Activated naive CD4-positive, alpha-beta T cell treated with anti-CD3 and anti-CD28 coated beads for 36 hours (primary cell): ENCODE measurements at regions not wholly inside any gene's neighbourhood (a gene's known extent, or its start where the extent isn't known, plus 50 kb on each side); places are given as distances from the start of the nearest gene placed in this dataset.
"Not testable (repeated sequence)": the region's sequence is repeated elsewhere in the genome, so short reads cannot be mapped to it uniquely, and the experiment has no call there.

ENCODE experiments used
- CTCF ChIA-PET: fragments of 350-600 bp; sonication (Branson Sonifier 250); formaldehyde crosslinking; loops from one replicate; lab custom pipeline; 2021; ENCODE audit warnings: antibody characterized with exemption; lab: Charles Lee
- DNase-seq: peaks from one replicate; pipeline ENCODE4 v3.0.0-alpha.2; 2020
- H3K27ac Mint-ChIP-seq: one replicate; pipeline ENCODE4 v1.8.0; 2021; ENCODE audit warnings: mild to moderate bottlenecking, mixed read lengths
- H3K27me3 Mint-ChIP-seq: one replicate; pipeline ENCODE4 v1.8.0; 2021; ENCODE audit warnings: low read depth, mixed read lengths
- H3K36me3 Mint-ChIP-seq: one replicate; pipeline ENCODE4 v1.8.0; 2021; ENCODE audit warnings: low read depth, mixed read lengths
- H3K4me1 Mint-ChIP-seq: one replicate; pipeline ENCODE4 v1.8.0; 2021; ENCODE audit warnings: low read depth, mixed read lengths
- H3K4me3 Mint-ChIP-seq: one replicate; pipeline ENCODE4 v1.8.0; 2021; ENCODE audit warnings: mild to moderate bottlenecking, moderate library complexity, mixed read lengths
- H3K9me3 Mint-ChIP-seq: one replicate; pipeline ENCODE4 v1.8.0; 2021; ENCODE audit warnings: mixed read lengths
- intact Hi-C: fragments of 100-400 bp; cut with micrococcal nuclease; formaldehyde crosslinking; loops from one replicate; pipeline ENCODE4 v1.15.1; 2023

GRCh38 chr18:64752707-64753106 lies 603.8 kb upstream of the LINC00305 start:
- Mint-ChIP-seq H3K27me3 (no peaks in the 10 kb centered on the region), H3K4me1 (no peaks in the 10 kb centered on the region), H3K27ac (no peak overlapping the region), H3K4me3 (no peak overlapping the region), H3K9me3 (no peaks in the 10 kb centered on the region), H3K36me3 (no peaks in the 10 kb centered on the region)
- intact Hi-C loops = loop anchor here (10.0 kb wide), 1 partner anchor 58 kb away; no protein-coding TSS in a partner anchor
- DNase-seq = no peak
- CTCF ChIA-PET = no interaction called here

DNA sequence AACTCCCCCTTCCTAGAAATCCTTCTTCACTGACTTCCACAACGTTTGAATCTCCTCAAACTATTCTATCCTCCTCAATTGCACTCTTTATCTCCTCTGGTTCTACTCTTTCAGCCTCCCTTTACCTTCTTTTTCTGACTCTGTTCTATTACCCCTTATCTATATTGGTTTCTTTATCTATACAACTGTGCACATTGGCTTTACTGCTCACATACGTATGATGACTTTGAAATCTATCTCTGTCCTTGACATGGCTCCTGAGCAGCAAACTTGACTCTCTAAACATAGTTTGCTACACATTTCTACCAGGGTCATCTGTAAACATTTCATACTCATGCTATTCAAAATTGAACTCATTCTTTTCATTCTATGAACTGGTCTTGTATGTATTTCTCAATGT lies 601.0 kb upstream of the LINC00305 start:
- Mint-ChIP-seq H3K27ac (no peak overlapping the region), H3K4me1 (no peaks in the 10 kb centered on the region), H3K9me3 (no peaks in the 10 kb centered on the region), H3K36me3 (no peaks in the 10 kb centered on the region), H3K27me3 (no peaks in the 10 kb centered on the region), H3K4me3 (no peak overlapping the region)
- CTCF ChIA-PET = no interaction called here
- intact Hi-C loops = loop anchor here (10.0 kb wide), 1 partner anchor 55 kb away; no protein-coding TSS in a partner anchor
- DNase-seq = no peak

DNA sequence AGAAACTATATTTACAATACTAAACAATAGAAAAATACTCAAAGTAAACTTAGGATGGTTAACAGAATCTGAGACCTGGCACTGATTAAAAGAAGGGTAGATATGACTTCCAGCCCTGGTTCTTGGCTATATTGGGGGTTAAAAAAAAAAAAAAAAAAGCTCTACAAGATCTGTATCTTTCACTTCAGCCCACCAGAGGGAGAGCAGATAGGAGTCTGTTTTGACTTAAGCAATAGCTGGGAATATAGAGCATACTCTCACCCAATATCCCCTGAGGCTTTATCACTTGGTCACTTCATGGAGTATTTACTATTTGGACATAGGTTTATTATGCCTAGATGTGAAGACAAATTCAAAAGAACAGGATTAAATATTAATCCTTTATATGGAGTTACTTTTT lies 598.9 kb upstream of the LINC00305 start:
- CTCF ChIA-PET = no interaction called here
- Mint-ChIP-seq H3K27ac (no peak overlapping the region), H3K9me3 (peaks cover 1% of the 10 kb centered on the region), H3K4me3 (no peak overlapping the region), H3K4me1 (no peaks in the 10 kb centered on the region), H3K36me3 (no peaks in the 10 kb centered on the region), H3K27me3 (no peaks in the 10 kb centered on the region)
- no peak for DNase-seq
- intact Hi-C loops = no loop called here

GRCh38 chr18:64742898-64743297 lies 594.0 kb upstream of the LINC00305 start:
- Mint-ChIP-seq H3K4me3 (no peak overlapping the region), H3K36me3 (no peaks in the 10 kb centered on the region), H3K9me3 (peaks cover 1% of the 10 kb centered on the region), H3K27ac (no peak overlapping the region), H3K4me1 (no peaks in the 10 kb centered on the region), H3K27me3 (no peaks in the 10 kb centered on the region)
- CTCF ChIA-PET = no interaction called here
- intact Hi-C loops = no loop called here
- DNase-seq = no peak

DNA sequence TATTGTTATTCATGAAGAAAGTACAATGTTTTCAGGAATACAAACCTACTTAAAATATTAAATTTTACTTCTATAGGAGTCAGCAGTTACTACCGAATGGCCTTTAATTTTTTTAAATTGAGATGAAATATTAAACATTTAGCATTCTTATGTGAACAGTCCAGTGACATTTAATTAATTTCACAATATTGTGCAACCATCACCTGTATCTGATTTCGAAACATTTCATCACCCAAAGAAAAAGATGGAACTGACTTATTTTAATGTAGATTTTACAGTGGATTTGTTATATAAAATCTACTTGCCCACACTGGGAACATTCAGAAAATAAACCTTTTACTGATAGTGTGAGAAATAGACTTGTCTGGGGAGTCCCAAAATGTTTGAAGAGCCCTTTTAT lies 585.2 kb upstream of the LINC00305 start:
- Mint-ChIP-seq H3K4me1 (no peaks in the 10 kb centered on the region), H3K9me3 (peaks cover 4% of the 10 kb centered on the region), H3K4me3 (no peak overlapping the region), H3K27ac (no peak overlapping the region), H3K27me3 (no peaks in the 10 kb centered on the region), H3K36me3 (no peaks in the 10 kb centered on the region)
- CTCF ChIA-PET = no interaction called here
- intact Hi-C loops = no loop called here
- DNase-seq = no peak

DNA sequence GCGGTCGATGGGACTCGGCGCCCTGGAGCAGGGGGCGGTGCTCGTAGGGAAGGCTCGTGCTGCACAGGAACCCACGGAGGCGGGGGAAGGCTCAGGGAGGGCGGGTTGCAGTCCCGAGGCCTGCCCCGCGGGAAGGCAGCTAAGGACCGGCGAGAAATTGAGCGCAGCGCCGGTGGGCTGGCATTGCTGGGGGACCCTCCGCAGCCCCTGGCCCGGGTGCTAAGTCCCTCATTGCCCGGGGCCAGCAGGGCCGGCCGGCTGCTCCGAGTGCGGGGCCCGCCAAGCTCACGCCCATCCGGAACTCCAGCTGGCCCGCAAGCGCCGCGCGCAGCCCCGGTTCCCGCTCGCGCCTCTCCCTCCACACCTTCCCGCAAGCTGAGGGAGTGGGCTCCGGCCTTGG lies 576.8 kb upstream of the LINC00305 start:
- H3K4me3 Mint-ChIP-seq, CTCF ChIA-PET: not testable (repeated sequence)

DNA sequence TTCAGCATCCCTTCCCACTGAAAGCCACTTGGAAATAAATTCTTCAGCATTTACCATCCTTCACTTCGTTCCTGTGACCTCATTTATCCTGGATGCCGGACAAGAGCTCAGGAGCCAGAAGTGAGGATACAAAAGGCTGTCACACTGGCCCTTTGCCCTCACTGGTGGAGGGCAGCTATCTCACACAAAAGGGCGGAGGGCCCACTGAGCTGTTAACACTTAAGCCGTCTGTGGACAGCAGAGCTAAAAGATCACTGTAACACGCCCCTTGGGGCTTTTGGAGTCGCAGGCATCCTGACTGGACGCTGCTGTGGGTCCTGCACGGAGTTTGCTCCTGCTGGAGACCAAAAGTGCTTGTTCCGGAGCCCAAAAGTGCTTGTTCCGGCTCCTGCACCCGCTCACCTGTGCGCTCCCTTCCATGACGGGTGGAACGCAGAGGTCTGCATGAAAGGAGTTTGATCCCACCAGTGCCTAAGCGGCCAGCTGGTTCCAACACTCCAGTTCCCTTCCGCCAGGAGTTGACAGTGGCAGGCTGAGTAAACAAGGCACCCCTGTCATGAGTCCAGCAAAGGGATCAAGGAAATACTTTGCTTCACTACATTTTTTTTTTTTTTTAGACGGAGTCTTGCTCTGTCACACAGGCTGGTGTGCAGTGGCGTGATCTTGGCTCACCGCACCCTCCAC lies 572.0 kb upstream of the LINC00305 start:
- CTCF ChIA-PET = no interaction called here
- Mint-ChIP-seq H3K36me3 (no peaks in the 10 kb centered on the region), H3K4me3 (no peak overlapping the region), H3K9me3 (peaks cover 3% of the 10 kb centered on the region), H3K27ac (no peak overlapping the region), H3K27me3 (no peaks in the 10 kb centered on the region), H3K4me1 (no peaks in the 10 kb centered on the region)
- DNase-seq = no peak
- intact Hi-C loops = no loop called here

More for the DNA sequence above, 576.8 kb upstream of the LINC00305 start:
- H3K9me3 Mint-ChIP-seq, H3K27ac Mint-ChIP-seq, intact Hi-C loops, DNase-seq, H3K4me1 Mint-ChIP-seq, H3K27me3 Mint-ChIP-seq, H3K36me3 Mint-ChIP-seq: not testable (repeated sequence)

DNA sequence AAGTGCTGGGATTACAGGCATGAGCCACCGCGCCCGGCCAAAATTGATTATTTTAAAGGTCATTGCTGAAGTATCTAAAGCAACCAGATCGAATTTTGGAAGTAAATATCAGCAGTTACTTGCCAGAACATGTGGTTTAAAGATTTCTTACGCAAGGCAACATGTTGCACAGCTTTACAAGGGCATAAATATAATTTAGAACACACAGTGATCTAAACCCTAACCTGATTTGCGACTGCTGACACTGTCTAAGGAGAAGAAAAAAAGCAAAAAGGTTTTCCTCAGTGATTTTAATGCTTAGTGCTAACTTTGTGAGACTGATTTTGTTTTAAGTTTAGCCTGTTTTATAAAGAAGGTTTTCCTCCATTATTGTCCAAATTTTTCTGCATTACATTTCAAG lies 569.9 kb upstream of the LINC00305 start:
- no peaks in the 10 kb centered on the region for H3K36me3 Mint-ChIP-seq
- H3K4me3 Mint-ChIP-seq = no peak overlapping the region
- H3K9me3 Mint-ChIP-seq = no peaks in the 10 kb centered on the region
- H3K4me1 Mint-ChIP-seq = no peaks in the 10 kb centered on the region
- no peak for DNase-seq
- CTCF ChIA-PET = no interaction called here
- H3K27me3 Mint-ChIP-seq = no peaks in the 10 kb centered on the region
- intact Hi-C loops = no loop called here
- no peak overlapping the region for H3K27ac Mint-ChIP-seq

DNA sequence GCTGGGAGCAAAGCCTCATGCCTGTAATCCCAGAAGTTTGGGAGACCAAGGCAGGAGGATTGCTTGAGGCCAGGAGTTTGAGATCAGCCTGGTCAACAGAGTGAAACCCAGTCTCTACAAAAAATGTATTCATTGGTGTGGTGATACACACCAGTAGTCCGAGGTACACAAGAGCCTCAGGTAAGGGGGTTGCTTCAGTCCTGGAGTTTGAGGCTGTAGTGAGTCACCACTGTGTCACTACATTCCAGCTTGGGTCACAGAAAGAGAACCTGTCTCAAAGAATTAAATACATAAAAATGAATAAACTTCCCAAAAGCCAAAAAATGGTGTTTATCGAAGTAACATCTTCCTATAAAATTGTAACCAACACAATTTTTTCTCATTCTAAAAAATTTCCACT lies 568.1 kb upstream of the LINC00305 start:
- H3K27me3 Mint-ChIP-seq = no peaks in the 10 kb centered on the region
- no peaks in the 10 kb centered on the region for H3K36me3 Mint-ChIP-seq
- intact Hi-C loops = no loop called here
- no peak overlapping the region for H3K4me3 Mint-ChIP-seq
- no peaks in the 10 kb centered on the region for H3K4me1 Mint-ChIP-seq
- CTCF ChIA-PET = no interaction called here
- H3K9me3 Mint-ChIP-seq = no peaks in the 10 kb centered on the region
- H3K27ac Mint-ChIP-seq = no peak overlapping the region
- no peak for DNase-seq

DNA sequence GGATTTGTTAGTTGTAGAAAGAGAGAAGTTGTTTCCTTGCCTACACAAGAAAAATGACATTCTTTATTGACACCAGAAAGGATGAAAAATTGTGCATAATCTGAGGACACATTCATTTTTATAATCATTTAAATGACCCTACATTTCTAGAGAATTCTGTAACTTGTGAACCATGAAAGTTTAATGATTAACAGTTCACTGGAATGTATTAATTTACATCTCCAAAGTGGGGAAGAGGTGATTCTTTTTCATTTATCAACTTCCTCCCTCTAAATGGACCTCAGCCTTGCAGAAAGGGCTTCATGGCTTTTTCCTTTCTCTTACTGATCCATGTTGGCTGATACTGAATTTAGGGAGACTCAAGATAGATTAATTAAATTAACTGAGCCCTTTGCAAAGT lies 565.2 kb upstream of the LINC00305 start:
- no peak overlapping the region for H3K27ac Mint-ChIP-seq
- H3K36me3 Mint-ChIP-seq = no peaks in the 10 kb centered on the region
- CTCF ChIA-PET = no interaction called here
- intact Hi-C loops = no loop called here
- no peak overlapping the region for H3K4me3 Mint-ChIP-seq
- no peaks in the 10 kb centered on the region for H3K9me3 Mint-ChIP-seq
- H3K27me3 Mint-ChIP-seq = no peaks in the 10 kb centered on the region
- no peaks in the 10 kb centered on the region for H3K4me1 Mint-ChIP-seq
- DNase-seq = no peak

GRCh38 chr18:64713284-64713683 lies 564.4 kb upstream of the LINC00305 start:
- DNase-seq = no peak
- no peaks in the 10 kb centered on the region for H3K9me3 Mint-ChIP-seq
- intact Hi-C loops = no loop called here
- no peaks in the 10 kb centered on the region for H3K27me3 Mint-ChIP-seq
- CTCF ChIA-PET = no interaction called here
- no peaks in the 10 kb centered on the region for H3K36me3 Mint-ChIP-seq
- H3K4me3 Mint-ChIP-seq = no peak overlapping the region
- no peaks in the 10 kb centered on the region for H3K4me1 Mint-ChIP-seq
- no peak overlapping the region for H3K27ac Mint-ChIP-seq

DNA sequence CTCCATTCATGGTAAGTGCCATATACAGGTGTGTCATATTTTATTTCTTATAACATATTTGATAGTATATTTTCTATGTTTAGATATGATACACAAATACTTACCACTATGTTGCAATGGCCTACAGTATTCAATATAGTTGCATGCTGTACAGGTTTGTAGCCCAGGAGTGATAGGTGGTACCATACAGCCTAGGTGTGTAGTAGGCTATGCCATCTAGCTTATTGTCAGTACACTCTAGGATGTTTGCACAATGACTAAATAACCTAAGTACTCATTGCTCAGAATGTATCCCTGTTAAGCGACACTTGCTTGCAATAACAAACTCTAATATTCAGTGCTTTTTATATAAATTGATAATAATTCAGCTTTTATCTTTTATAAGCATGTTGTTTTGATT lies 563.1 kb upstream of the LINC00305 start:
- DNase-seq = no peak
- H3K36me3 Mint-ChIP-seq = no peaks in the 10 kb centered on the region
- CTCF ChIA-PET = no interaction called here
- no peak overlapping the region for H3K4me3 Mint-ChIP-seq
- no peaks in the 10 kb centered on the region for H3K27me3 Mint-ChIP-seq
- no peaks in the 10 kb centered on the region for H3K9me3 Mint-ChIP-seq
- no peaks in the 10 kb centered on the region for H3K4me1 Mint-ChIP-seq
- intact Hi-C loops = no loop called here
- no peak overlapping the region for H3K27ac Mint-ChIP-seq

GRCh38 chr18:64710105-64710861 lies 561.4 kb upstream of the LINC00305 start:
- CTCF ChIA-PET = interaction anchor here (0.7 kb wide), 1 partner anchor 50 kb away, joined by 4 read pairs; no protein-coding TSS in a partner anchor
- no peak for DNase-seq
- H3K27ac Mint-ChIP-seq = no peak overlapping the region
- H3K4me3 Mint-ChIP-seq = no peak overlapping the region
- H3K4me1 Mint-ChIP-seq = no peaks in the 10 kb centered on the region
- H3K9me3 Mint-ChIP-seq = no peaks in the 10 kb centered on the region
- no peaks in the 10 kb centered on the region for H3K36me3 Mint-ChIP-seq
- intact Hi-C loops = no loop called here
- H3K27me3 Mint-ChIP-seq = no peaks in the 10 kb centered on the region
